ENCODE measurements at regions not wholly inside any gene's neighbourhood (a gene's known extent, or its start where the extent isn't known, plus 50 kb on each side); places are given as distances from the start of the nearest gene placed in this dataset.

- no peak for DNase-seq (ENCODE audit: low spot score)
These were observed 300.2 kb downstream of the FBXW7 start for GRCh38 chr4:152235718-152236117.

GRCh38 chr4:152234571-152234970 lies 301.3 kb downstream of the FBXW7 start:
- DNase-seq (ENCODE audit: low spot score) = no peak

GRCh38 chr4:152232271-152232670 lies 303.6 kb downstream of the FBXW7 start:
- no peak for DNase-seq (ENCODE audit: low spot score)

- no peak for DNase-seq (ENCODE audit: low spot score)
These were observed 306.1 kb downstream of the FBXW7 start for GRCh38 chr4:152229782-152230289.

- no peak for DNase-seq (ENCODE audit: low spot score)
These were observed 310.2 kb downstream of the FBXW7 start for GRCh38 chr4:152225680-152226079.

GRCh38 chr4:152224721-152225420 lies 311.0 kb downstream of the FBXW7 start:
- DNase-seq (ENCODE audit: low spot score) = no peak

- DNase-seq (ENCODE audit: low spot score) = no peak
These were observed 311.7 kb downstream of the FBXW7 start for GRCh38 chr4:152224223-152224622.

GRCh38 chr4:152223600-152223999 lies 312.3 kb downstream of the FBXW7 start:
- no peak for DNase-seq (ENCODE audit: low spot score)

GRCh38 chr4:152221816-152222516 lies 313.9 kb downstream of the FBXW7 start:
- no peak for DNase-seq (ENCODE audit: low spot score)

GRCh38 chr4:152220201-152220666 lies 315.7 kb downstream of the FBXW7 start:
- DNase-seq (ENCODE audit: low spot score) = no peak

GRCh38 chr4:152218576-152218975 lies 317.3 kb downstream of the FBXW7 start:
- no peak for DNase-seq (ENCODE audit: low spot score)

GRCh38 chr4:152217896-152218295 lies 318.0 kb downstream of the FBXW7 start:
- no peak for DNase-seq (ENCODE audit: low spot score)

- no peak for DNase-seq (ENCODE audit: low spot score)
These were observed 323.8 kb downstream of the FBXW7 start for GRCh38 chr4:152211936-152212653.

- DNase-seq (ENCODE audit: low spot score) = no peak
These were observed 326.0 kb downstream of the FBXW7 start for GRCh38 chr4:152209772-152210493.

GRCh38 chr4:152207378-152207720 lies 328.5 kb downstream of the FBXW7 start:
- DNase-seq (ENCODE audit: low spot score) = no peak

- DNase-seq (ENCODE audit: low spot score) = peak; percentile 38
These were observed 329.1 kb downstream of the FBXW7 start for GRCh38 chr4:152206646-152207377.

GRCh38 chr4:152206185-152206584 lies 329.7 kb downstream of the FBXW7 start:
- DNase-seq (ENCODE audit: low spot score) = no peak

GRCh38 chr4:152202415-152202814 lies 333.5 kb downstream of the FBXW7 start:
- no peak for DNase-seq (ENCODE audit: low spot score)

- DNase-seq (ENCODE audit: low spot score) = no peak
These were observed 335.2 kb downstream of the FBXW7 start for GRCh38 chr4:152200511-152201333.

- DNase-seq (ENCODE audit: low spot score) = no peak
These were observed 338.7 kb downstream of the FBXW7 start for GRCh38 chr4:152197211-152197610.

GRCh38 chr4:152195888-152196287 lies 340.0 kb downstream of the FBXW7 start:
- DNase-seq (ENCODE audit: low spot score) = no peak
